ENCODE measurements at regions not wholly inside any gene's neighbourhood (a gene's known extent, or its start where the extent isn't known, plus 50 kb on each side); places are given as distances from the start of the nearest gene placed in this dataset.
"Not testable (repeated sequence)": the region's sequence is repeated elsewhere in the genome, so short reads cannot be mapped to it uniquely, and the experiment has no call there.

GRCh38 chr13:64078025-64078424, 2662.4 kb upstream of the PCDH20 start:
- no peaks in the 10 kb centered on the region for H3K4me1 Mint-ChIP-seq (ENCODE audit: low read depth)
- DNase-seq (ENCODE audit: low spot score, unreplicated experiment) = no peak
- H3K27ac Mint-ChIP-seq = no peak overlapping the region
- no peak for TF ChIP-seq CTCF (IDR thresholded peaks at IDR 0.05; ENCODE audit: unreplicated experiment)
- peaks cover 3% of the 10 kb centered on the region for H3K9me3 Mint-ChIP-seq (ENCODE audit: low read depth)
- no peaks in the 10 kb centered on the region for H3K27me3 Mint-ChIP-seq
- no peak overlapping the region for H3K4me3 Mint-ChIP-seq (ENCODE audit: low read depth)
- H3K36me3 Mint-ChIP-seq (ENCODE audit: insufficient read depth) = no peaks in the 10 kb centered on the region

DNA sequence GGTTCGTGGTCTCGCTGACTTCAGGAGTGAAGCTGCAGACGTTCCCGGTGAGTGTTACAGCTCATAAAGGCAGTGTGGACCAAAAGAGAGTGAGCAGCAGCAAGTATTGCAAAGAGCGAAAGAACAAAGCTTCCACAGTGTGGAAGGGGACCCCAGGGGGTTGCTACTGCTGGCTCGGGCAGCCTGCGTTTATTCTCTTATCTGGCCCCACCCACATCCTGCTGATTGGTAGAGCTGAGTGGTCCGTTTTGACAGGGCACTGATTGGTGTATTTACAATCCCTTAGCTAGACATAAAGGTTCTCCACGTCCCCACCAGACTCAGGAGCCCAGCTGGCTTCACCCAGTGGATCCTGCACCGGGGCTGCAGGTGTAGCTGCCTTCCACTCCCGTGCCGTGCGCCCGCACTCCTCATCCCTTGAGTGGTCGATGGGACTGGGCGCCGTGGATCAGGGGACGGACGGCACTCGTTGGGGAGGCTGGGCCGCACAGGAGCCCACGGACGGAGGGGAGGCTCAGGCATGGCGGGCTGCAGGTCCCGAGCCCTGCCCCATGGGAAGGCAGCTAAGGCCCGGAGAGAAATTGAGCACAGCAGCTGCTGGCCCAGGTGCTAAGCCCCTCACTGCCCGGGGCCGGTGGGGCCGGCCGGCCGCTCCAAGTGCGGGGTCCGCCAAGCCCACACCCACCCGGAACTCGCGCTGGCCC, 2661.6 kb upstream of the PCDH20 start:
- not testable (repeated sequence) for H3K9me3 Mint-ChIP-seq (ENCODE audit: low read depth); DNase-seq (ENCODE audit: low spot score, unreplicated experiment); H3K36me3 Mint-ChIP-seq (ENCODE audit: insufficient read depth); H3K4me1 Mint-ChIP-seq (ENCODE audit: low read depth); H3K4me3 Mint-ChIP-seq (ENCODE audit: low read depth); H3K27ac Mint-ChIP-seq; H3K27me3 Mint-ChIP-seq

DNA sequence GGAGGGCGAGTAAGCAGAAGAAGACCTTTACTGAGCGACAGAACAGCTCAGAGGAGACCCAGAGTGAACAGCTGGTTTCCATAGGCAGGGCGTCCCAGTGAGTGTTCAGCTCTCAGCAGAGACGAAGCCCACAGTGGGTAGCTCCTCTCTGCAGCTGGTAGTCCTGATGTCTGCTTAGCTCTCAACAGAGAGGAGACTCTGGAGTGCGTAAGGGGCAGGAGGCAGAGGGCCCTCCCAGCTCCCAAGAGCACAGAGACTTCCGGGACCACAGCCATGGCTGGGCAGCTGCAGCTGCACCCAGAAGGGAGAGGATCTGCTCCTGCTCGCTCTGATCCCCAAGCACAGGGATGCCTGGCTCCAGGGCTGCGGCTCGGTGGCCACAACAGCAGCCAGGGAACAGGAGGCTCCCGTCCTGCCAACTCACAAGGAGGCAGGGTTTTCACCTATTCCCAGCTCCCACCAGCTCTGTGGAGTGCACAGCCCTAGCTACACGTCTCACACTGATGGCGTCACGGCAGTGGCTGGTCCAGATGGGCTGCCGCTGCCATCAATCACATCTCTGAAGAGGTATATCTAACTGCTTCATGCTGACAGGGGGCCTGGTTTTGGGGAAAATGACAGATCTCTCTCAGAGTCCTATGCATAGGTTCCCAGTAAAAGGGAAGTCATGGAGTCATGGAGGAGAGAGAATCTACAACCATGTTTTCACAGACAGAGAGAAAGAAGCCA, 2660.1 kb upstream of the PCDH20 start:
- no peak overlapping the region for H3K27ac Mint-ChIP-seq
- no peaks in the 10 kb centered on the region for H3K36me3 Mint-ChIP-seq (ENCODE audit: insufficient read depth)
- TF ChIP-seq CTCF (IDR thresholded peaks at IDR 0.05; ENCODE audit: unreplicated experiment) = no peak
- H3K9me3 Mint-ChIP-seq (ENCODE audit: low read depth) = peaks cover 3% of the 10 kb centered on the region
- no peak overlapping the region for H3K4me3 Mint-ChIP-seq (ENCODE audit: low read depth)
- H3K27me3 Mint-ChIP-seq = no peaks in the 10 kb centered on the region
- DNase-seq (ENCODE audit: low spot score, unreplicated experiment) = no peak
- H3K4me1 Mint-ChIP-seq (ENCODE audit: low read depth) = no peaks in the 10 kb centered on the region

GRCh38 chr13:64074971-64075474, 2659.4 kb upstream of the PCDH20 start:
- Mint-ChIP-seq H3K4me1 (ENCODE audit: low read depth) (no peaks in the 10 kb centered on the region), H3K9me3 (ENCODE audit: low read depth) (peaks cover 3% of the 10 kb centered on the region), H3K27me3 (no peaks in the 10 kb centered on the region), H3K27ac (no peak overlapping the region), H3K4me3 (ENCODE audit: low read depth) (no peak overlapping the region), H3K36me3 (ENCODE audit: insufficient read depth) (no peaks in the 10 kb centered on the region)
- TF ChIP-seq CTCF (IDR thresholded peaks at IDR 0.05; ENCODE audit: unreplicated experiment) = no peak
- DNase-seq (ENCODE audit: low spot score, unreplicated experiment) = no peak

- no peak for TF ChIP-seq CTCF (IDR thresholded peaks at IDR 0.05; ENCODE audit: unreplicated experiment)
- H3K4me3 Mint-ChIP-seq (ENCODE audit: low read depth) = no peak overlapping the region
- H3K36me3 Mint-ChIP-seq (ENCODE audit: insufficient read depth) = no peaks in the 10 kb centered on the region
- no peaks in the 10 kb centered on the region for H3K27me3 Mint-ChIP-seq
- H3K9me3 Mint-ChIP-seq (ENCODE audit: low read depth) = peaks cover 3% of the 10 kb centered on the region
- H3K4me1 Mint-ChIP-seq (ENCODE audit: low read depth) = peaks cover 2% of the 10 kb centered on the region
- DNase-seq (ENCODE audit: low spot score, unreplicated experiment) = no peak
- H3K27ac Mint-ChIP-seq = no peak overlapping the region
Observed at GRCh38 chr13:64073203-64073602, 2657.6 kb upstream of the PCDH20 start.
